ENCODE measurements at regions not wholly inside any gene's neighbourhood (a gene's known extent, or its start where the extent isn't known, plus 50 kb on each side); places are given as distances from the start of the nearest gene placed in this dataset.

DNA sequence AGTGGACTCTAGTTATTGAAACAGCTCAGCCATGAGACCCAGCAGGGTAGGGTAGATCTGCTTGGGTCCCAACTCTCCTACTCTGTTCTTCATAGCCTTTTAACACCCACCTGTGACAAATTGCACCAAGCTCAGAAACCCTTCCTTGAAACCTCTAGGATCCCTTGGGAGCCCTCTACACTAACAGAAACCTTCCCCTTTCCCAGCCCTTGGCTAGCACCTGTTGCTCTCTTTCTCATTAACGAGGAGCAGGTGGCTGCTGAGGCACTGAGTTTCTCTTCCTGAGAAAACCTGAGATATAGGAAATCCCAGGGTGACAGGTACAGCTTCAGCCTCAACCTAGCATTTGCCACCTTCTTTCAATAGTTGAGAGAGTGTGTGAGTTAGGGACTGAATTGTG is 88.3 kb upstream of the CLSTN2 start:
- TF ChIP-seq, protein P1, sequence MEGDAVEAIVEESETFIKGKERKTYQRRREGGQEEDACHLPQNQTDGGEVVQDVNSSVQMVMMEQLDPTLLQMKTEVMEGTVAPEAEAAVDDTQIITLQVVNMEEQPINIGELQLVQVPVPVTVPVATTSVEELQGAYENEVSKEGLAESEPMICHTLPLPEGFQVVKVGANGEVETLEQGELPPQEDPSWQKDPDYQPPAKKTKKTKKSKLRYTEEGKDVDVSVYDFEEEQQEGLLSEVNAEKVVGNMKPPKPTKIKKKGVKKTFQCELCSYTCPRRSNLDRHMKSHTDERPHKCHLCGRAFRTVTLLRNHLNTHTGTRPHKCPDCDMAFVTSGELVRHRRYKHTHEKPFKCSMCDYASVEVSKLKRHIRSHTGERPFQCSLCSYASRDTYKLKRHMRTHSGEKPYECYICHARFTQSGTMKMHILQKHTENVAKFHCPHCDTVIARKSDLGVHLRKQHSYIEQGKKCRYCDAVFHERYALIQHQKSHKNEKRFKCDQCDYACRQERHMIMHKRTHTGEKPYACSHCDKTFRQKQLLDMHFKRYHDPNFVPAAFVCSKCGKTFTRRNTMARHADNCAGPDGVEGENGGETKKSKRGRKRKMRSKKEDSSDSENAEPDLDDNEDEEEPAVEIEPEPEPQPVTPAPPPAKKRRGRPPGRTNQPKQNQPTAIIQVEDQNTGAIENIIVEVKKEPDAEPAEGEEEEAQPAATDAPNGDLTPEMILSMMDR (IDR thresholded peaks at IDR 0.05) = no peak
- no peak for TF ChIP-seq POLR2A (IDR thresholded peaks at IDR 0.05)

Data from adrenal gland (tissue), 5 donors.